ENCODE measurements at regions not wholly inside any gene's neighbourhood (a gene's known extent, or its start where the extent isn't known, plus 50 kb on each side); places are given as distances from the start of the nearest gene placed in this dataset.

DNA sequence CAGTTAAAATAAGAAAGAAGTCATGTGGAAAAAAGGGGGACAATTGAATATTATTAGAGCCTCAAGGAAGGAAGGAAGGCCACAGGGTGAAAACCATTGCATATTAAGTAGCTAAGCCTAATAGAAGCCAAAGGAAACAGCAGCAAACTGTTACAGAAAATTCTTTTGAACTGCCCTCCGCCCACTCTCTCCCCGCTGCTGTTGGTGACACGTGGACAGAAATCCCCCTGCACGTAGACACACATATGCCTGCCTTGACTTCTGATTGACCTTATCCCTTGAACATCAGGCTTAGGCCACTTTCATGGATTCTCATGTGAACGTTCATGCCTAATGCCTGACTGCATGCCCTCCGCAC, 229.1 kb downstream of the KCNRG start:
- no peak for TF ChIP-seq POLR2AphosphoS5 (IDR thresholded peaks at IDR 0.05)
- TF ChIP-seq, protein P1, sequence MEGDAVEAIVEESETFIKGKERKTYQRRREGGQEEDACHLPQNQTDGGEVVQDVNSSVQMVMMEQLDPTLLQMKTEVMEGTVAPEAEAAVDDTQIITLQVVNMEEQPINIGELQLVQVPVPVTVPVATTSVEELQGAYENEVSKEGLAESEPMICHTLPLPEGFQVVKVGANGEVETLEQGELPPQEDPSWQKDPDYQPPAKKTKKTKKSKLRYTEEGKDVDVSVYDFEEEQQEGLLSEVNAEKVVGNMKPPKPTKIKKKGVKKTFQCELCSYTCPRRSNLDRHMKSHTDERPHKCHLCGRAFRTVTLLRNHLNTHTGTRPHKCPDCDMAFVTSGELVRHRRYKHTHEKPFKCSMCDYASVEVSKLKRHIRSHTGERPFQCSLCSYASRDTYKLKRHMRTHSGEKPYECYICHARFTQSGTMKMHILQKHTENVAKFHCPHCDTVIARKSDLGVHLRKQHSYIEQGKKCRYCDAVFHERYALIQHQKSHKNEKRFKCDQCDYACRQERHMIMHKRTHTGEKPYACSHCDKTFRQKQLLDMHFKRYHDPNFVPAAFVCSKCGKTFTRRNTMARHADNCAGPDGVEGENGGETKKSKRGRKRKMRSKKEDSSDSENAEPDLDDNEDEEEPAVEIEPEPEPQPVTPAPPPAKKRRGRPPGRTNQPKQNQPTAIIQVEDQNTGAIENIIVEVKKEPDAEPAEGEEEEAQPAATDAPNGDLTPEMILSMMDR (IDR thresholded peaks at IDR 0.05), result no peak
- TF ChIP-seq EP300 (IDR thresholded peaks at IDR 0.05), result no peak
- TF ChIP-seq POLR2A (IDR thresholded peaks at IDR 0.05), result no peak
